HepG2 (cell line): ENCODE measurements at regions not wholly inside any gene's neighbourhood (a gene's known extent, or its start where the extent isn't known, plus 50 kb on each side); places are given as distances from the start of the nearest gene placed in this dataset.

Experiments
- CTCF ChIP-seq: sonication (generic); formaldehyde crosslinking; IDR thresholded peaks from 2 replicates; pipeline ENCODE4 v1.5.0; 2020; ENCODE audit warnings: mild to moderate bottlenecking, missing genetic modification reagents, moderate library complexity
- KDM5A ChIP-seq: fragments of 200-600 bp; sonication (generic); IDR thresholded peaks from 2 replicates; pipeline ENCODE4 v1.7.0; 2018; ENCODE audit warnings: antibody characterized with exemption, mild to moderate bottlenecking, low read length, borderline replicate concordance
- SUZ12 ChIP-seq: fragments of 150-350 bp; IDR thresholded peaks from 2 replicates; pipeline ENCODE4 v1.6.1; 2014; ENCODE audit warnings: low read depth, low read length
- TEAD2 ChIP-seq: sonication (generic); formaldehyde crosslinking; IDR thresholded peaks from 2 replicates; pipeline ENCODE4 v1.9.0; 2021; ENCODE audit warnings: missing genetic modification reagents

- no peak for TF ChIP-seq TEAD2 (CRISPR knock-in tag)
- TF ChIP-seq KDM5A, result no peak
- no peak for TF ChIP-seq SUZ12
- no peak for TF ChIP-seq CTCF (CRISPR knock-in tag)
These were observed 62.6 kb upstream of the LY86 start for GRCh38 chr6:6525933-6526332.
